Prostate gland (tissue), 2 donors: ENCODE measurements at regions not wholly inside any gene's neighbourhood (a gene's known extent, or its start where the extent isn't known, plus 50 kb on each side); places are given as distances from the start of the nearest gene placed in this dataset.
"Not testable (repeated sequence)": the region's sequence is repeated elsewhere in the genome, so short reads cannot be mapped to it uniquely, and the experiment has no call there.

ENCODE experiments used
- DNase-seq: peaks from one replicate; pipeline ENCODE4 v3.0.0-alpha.2; 2019; ENCODE audit warnings: low spot score
- H3K27ac ChIP-seq, 2 donors: fragments of 200-600 bp; sonication (generic); 2 replicates each; pipeline ENCODE4 v1.5.1; 2017 to 2019
- H3K27me3 ChIP-seq: fragments of 200-600 bp; sonication (generic); replicated peaks from 2 replicates; pipeline ENCODE4 v1.5.1; 2019; ENCODE audit not compliant: insufficient read depth
- H3K36me3 ChIP-seq, 2 donors: fragments of 200-600 bp; sonication (generic); 1 replicate in 1 of 2; 2 replicates in 1 of 2; pipeline versions ENCODE4 v1.5.1 to v1.8.1; 2017 to 2019
- H3K4me1 ChIP-seq: fragments of 200-600 bp; sonication (generic); replicated peaks from 2 replicates; pipeline ENCODE4 v1.5.1; 2019
- H3K4me3 ChIP-seq, 2 donors: fragments of 200-600 bp; sonication (generic); 2 replicates each; pipeline ENCODE4 v1.5.1; 2017 to 2019
- H3K9me3 ChIP-seq: fragments of 200-600 bp; sonication (generic); 2 replicates; pipeline ENCODE4 v1.5.1; 2017
- POLR2A ChIP-seq: fragments of 450-650 bp; IDR thresholded peaks from one replicate; pipeline ENCODE4 v1.6.1; 2016; ENCODE audit warnings: antibody characterized with exemption, mild to moderate bottlenecking
- POLR2AphosphoS5 ChIP-seq: sonication (generic); formaldehyde crosslinking; IDR thresholded peaks from one replicate; pipeline ENCODE4 v1.6.1; 2017; ENCODE audit warnings: antibody characterized with exemption
- WGBS: methylation state at CpG from one replicate; pipeline ENCODE4 v1.1.5; 2018; 5-methylcytosine and 5-hydroxymethylcytosine counted together
- intact Hi-C: fragments of 100-400 bp; cut with DNase I; formaldehyde crosslinking; loops from one replicate; pipeline ENCODE4 v1.14.2; 2022
- TF ChIP-seq, protein P1 (sequence below), 4 experiments: fragments of 200-600 bp in 2 of 4; fragments of 450-650 bp in 2 of 4; sonication (generic) in 2 of 4; IDR thresholded peaks; 1 replicate in 3 of 4; 2 replicates in 1 of 4; pipeline ENCODE4 v1.5.1; 2016 to 2019; ENCODE audit warnings: antibody characterized with exemption in 4 of 4, mild to moderate bottlenecking in 2 of 4, moderate library complexity in 2 of 4

DNA sequence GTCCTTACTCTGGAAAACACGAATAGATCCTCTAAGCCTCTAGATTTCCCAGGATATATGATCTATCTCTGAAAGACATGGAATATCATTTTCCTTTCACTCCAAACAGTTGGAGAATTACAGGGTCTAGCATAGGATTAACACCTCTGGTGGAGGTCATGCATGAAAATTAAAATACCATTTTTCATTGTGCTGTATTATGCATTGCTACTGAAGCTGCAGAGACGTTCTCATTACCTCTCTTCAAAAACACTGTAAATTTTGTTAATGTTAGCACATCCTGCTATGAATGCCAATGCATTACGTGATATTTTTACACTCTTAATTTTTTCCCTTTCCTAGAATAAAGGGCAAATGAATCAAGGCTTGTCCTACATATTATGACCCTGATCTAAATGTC lies 558.6 kb downstream of the TBC1D32 start:
- no peak overlapping the region for H3K27ac ChIP-seq
- H3K9me3 ChIP-seq = no peaks in the 10 kb centered on the region
- H3K4me3 ChIP-seq = no peak overlapping the region
- WGBS = 75% methylated on average over 3 of the region's 3 CpGs
- intact Hi-C loops = no loop called here
- no peak for DNase-seq
- H3K36me3 ChIP-seq = no peaks in the 10 kb centered on the region
- H3K27me3 ChIP-seq = no peaks in the 10 kb centered on the region
- TF ChIP-seq POLR2AphosphoS5 (no peak), POLR2A (no peak)
- TF ChIP-seq, protein P1, sequence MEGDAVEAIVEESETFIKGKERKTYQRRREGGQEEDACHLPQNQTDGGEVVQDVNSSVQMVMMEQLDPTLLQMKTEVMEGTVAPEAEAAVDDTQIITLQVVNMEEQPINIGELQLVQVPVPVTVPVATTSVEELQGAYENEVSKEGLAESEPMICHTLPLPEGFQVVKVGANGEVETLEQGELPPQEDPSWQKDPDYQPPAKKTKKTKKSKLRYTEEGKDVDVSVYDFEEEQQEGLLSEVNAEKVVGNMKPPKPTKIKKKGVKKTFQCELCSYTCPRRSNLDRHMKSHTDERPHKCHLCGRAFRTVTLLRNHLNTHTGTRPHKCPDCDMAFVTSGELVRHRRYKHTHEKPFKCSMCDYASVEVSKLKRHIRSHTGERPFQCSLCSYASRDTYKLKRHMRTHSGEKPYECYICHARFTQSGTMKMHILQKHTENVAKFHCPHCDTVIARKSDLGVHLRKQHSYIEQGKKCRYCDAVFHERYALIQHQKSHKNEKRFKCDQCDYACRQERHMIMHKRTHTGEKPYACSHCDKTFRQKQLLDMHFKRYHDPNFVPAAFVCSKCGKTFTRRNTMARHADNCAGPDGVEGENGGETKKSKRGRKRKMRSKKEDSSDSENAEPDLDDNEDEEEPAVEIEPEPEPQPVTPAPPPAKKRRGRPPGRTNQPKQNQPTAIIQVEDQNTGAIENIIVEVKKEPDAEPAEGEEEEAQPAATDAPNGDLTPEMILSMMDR (IDR thresholded peaks at IDR 0.05) = no peak
- H3K4me1 ChIP-seq = no peaks in the 10 kb centered on the region

DNA sequence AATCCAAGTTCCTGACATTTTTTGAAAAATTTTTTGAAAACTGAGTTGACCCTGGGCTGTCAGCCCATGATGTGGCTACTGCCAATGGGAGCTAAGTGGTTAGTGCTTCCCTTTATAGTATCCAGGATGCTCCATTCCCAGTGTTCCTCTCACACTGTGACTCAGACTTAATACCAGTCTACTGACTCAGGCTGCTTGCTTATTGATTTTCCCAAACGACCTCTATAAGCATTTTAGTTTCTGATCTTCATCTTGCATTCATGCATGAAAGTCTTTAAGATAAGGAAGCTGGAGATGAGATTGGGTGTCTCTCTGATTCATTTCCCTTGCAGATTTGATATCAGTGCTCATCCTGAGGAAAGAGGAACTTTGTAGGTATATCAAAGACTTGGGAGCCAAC lies 560.0 kb downstream of the TBC1D32 start:
- no peaks in the 10 kb centered on the region for H3K36me3 ChIP-seq
- no peaks in the 10 kb centered on the region for H3K4me1 ChIP-seq
- TF ChIP-seq POLR2A (no peak), POLR2AphosphoS5 (no peak)
- TF ChIP-seq, protein P1 (IDR thresholded peaks at IDR 0.05) = no peak
- H3K4me3 ChIP-seq = no peak overlapping the region
- H3K27me3 ChIP-seq = no peaks in the 10 kb centered on the region
- intact Hi-C loops = no loop called here
- WGBS = 71% methylated on average over 1 of the region's 1 CpG
- DNase-seq = no peak
- H3K27ac ChIP-seq = no peak overlapping the region
- no peaks in the 10 kb centered on the region for H3K9me3 ChIP-seq

DNA sequence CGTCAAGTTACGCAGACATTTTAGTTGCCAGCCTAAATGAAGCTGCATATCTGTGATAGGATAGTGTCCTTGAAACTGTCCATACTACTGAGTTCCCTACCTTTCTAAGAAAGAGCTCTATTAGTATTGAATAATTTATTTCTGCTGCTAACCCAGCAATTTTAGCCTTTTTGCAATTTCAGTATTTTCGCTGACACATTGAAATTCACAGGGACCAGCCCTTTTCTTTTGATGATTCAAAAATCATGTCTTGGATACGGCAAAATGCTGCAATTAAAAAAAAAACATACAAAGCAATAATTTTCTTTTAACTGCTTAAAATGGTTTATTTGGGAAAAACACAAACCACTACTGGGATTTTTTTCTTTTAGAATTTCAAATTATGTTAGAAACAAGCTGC lies 563.3 kb downstream of the TBC1D32 start:
- H3K27ac ChIP-seq = no peak overlapping the region
- intact Hi-C loops = no loop called here
- WGBS = 87% methylated on average over 4 of the region's 4 CpGs
- TF ChIP-seq, protein P1 (IDR thresholded peaks at IDR 0.05) = no peak
- no peaks in the 10 kb centered on the region for H3K27me3 ChIP-seq
- H3K4me3 ChIP-seq = no peak overlapping the region
- no peaks in the 10 kb centered on the region for H3K36me3 ChIP-seq
- H3K9me3 ChIP-seq = no peaks in the 10 kb centered on the region
- no peaks in the 10 kb centered on the region for H3K4me1 ChIP-seq
- no peak for DNase-seq

DNA sequence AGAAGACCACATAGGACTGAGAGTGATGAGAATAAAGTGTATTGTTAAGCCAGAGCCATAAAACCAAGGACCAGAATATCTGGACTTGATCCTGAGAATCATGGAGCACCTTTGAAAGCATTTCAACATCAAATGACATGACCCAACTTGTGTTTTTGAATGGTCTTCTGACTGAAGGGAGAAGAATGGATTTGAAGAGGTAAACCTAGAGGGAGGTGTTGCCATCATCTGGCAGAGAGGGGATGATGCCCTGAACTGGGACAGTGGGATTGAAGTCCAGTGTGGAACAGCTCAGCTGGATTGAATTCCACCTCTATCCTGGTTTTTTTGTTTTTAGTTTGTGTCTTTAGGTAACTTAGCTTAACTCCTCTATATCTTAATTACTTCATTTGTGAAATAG lies 570.0 kb downstream of the TBC1D32 start:
- no peak overlapping the region for H3K27ac ChIP-seq
- H3K36me3 ChIP-seq = no peaks in the 10 kb centered on the region
- H3K27me3 ChIP-seq = no peaks in the 10 kb centered on the region
- no peaks in the 10 kb centered on the region for H3K4me1 ChIP-seq
- H3K9me3 ChIP-seq = no peaks in the 10 kb centered on the region
- TF ChIP-seq POLR2AphosphoS5 (no peak), POLR2A (no peak)
- TF ChIP-seq, protein P1 (IDR thresholded peaks at IDR 0.05) = no peak
- no peak overlapping the region for H3K4me3 ChIP-seq
- intact Hi-C loops = no loop called here
- no peak for DNase-seq

DNA sequence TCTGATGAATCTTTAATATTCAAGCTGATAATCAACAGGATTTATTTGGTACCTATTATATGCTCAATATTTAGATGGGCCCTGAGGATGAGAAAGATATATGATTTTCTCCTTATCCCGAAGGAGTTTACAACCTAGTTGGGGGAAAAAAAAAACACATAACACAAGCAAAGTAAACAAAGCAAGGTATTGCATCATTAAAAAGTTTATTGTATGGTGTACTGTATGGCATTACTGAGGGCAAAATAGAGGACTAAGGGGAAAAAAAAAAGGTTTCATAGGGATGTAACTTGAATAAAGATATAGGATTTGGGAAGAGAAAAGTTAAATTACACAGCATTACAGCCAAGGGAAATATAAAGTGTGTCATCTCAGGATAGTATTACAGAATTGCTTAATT lies 574.7 kb downstream of the TBC1D32 start:
- WGBS = 39% methylated on average over 1 of the region's 1 CpG
- intact Hi-C loops = no loop called here

DNA sequence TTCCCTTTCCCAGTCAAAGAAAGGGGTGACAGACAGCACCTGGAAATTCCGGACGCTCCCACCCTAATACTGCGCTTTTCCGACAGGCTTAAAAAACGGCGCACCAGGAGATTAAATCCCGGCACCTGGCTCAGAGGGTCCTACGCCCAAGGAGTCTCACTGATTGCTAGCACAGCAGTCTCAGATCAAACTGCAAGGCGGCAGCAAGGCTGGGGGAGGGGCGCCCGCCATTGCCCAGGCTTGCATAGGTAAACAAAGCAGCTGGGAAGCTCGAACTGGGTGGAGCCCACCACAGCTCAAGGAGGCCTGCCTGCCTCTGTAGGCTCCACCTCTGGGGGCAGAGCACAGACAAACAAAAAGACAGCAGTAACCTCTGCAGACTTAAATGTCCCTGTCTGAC lies 585.7 kb downstream of the TBC1D32 start:
- H3K4me1 ChIP-seq, H3K36me3 ChIP-seq, H3K9me3 ChIP-seq, H3K27me3 ChIP-seq, H3K4me3 ChIP-seq, intact Hi-C loops, DNase-seq, H3K27ac ChIP-seq: not testable (repeated sequence)
- 60% methylated on average over 1 of the region's 12 CpGs for WGBS

More for the DNA sequence above, 574.7 kb downstream of the TBC1D32 start:
- no peak for DNase-seq
- H3K36me3 ChIP-seq = no peaks in the 10 kb centered on the region
- H3K4me3 ChIP-seq = no peak overlapping the region
- TF ChIP-seq POLR2A (no peak), POLR2AphosphoS5 (no peak)
- TF ChIP-seq, protein P1 (IDR thresholded peaks at IDR 0.05) = no peak
- no peaks in the 10 kb centered on the region for H3K9me3 ChIP-seq
- H3K27me3 ChIP-seq = no peaks in the 10 kb centered on the region
- H3K27ac ChIP-seq = no peak overlapping the region
- H3K4me1 ChIP-seq = no peaks in the 10 kb centered on the region
